Caco-2 (cell line): ENCODE measurements at regions not wholly inside any gene's neighbourhood (a gene's known extent, or its start where the extent isn't known, plus 50 kb on each side); places are given as distances from the start of the nearest gene placed in this dataset.

Experiments
- BruUV-seq: library from RNA; stranded (reverse); fragments of 400-500 nt; replicated peaks from 2 replicates; lab custom pipeline; 2021; lab: Mats Ljungman, UMichigan
- CTCF ChIA-PET: fragments of 300-600 bp; sonication (Branson Sonifier 250); formaldehyde crosslinking; loops from one replicate; lab custom pipeline; 2022; ENCODE audit warnings: antibody characterized with exemption; lab: Charles Lee
- POLR2A ChIA-PET: fragments of 300-600 bp; sonication (Branson Sonifier 250); formaldehyde crosslinking; loops from one replicate; lab custom pipeline; 2022; ENCODE audit warnings: antibody characterized with exemption; lab: Charles Lee
- DNase-seq, 2 experiments: peaks; one replicate each; pipeline versions ENCODE4 v3.0.0 to v3.0.0-alpha.2; 2020 to 2022
- H3K27me3 ChIP-seq: replicated peaks from 2 replicates; pipeline ENCODE4 v1.6.0; 2011; ENCODE audit warnings: low read length; ENCODE audit not compliant: control insufficient read depth, insufficient read depth
- H3K36me3 ChIP-seq: 2 replicates; pipeline ENCODE4 v1.5.1; 2011; ENCODE audit warnings: low read length; ENCODE audit not compliant: control insufficient read depth, insufficient read depth
- H3K4me1 ChIP-seq: fragments of 250-450 bp; sonication (Bioruptor Pico); 2 replicates; pipeline ENCODE4 v1.5.1; 2020; ENCODE audit warnings: mild to moderate bottlenecking
- H3K4me3 ChIP-seq: 2 replicates; pipeline ENCODE4 v1.5.1; 2011; ENCODE audit warnings: low read depth, mild to moderate bottlenecking, control low read depth, low read length
- H3K9me3 ChIP-seq: fragments of 250-450 bp; sonication (Bioruptor Pico); 2 replicates; pipeline ENCODE4 v1.5.1; 2020; ENCODE audit warnings: mild to moderate bottlenecking, moderate library complexity
- H3K27ac Mint-ChIP-seq: one replicate; pipeline ENCODE4 v1.8.0; 2022; ENCODE audit warnings: mixed read lengths; ENCODE audit not compliant: unreplicated experiment
- H3K27me3 Mint-ChIP-seq: one replicate; pipeline ENCODE4 v1.8.0; 2022; ENCODE audit warnings: mixed read lengths; ENCODE audit not compliant: insufficient read depth, unreplicated experiment
- H3K36me3 Mint-ChIP-seq: one replicate; pipeline ENCODE4 v1.8.0; 2022; ENCODE audit warnings: mild to moderate bottlenecking, mixed read lengths; ENCODE audit not compliant: insufficient read depth, unreplicated experiment
- H3K4me1 Mint-ChIP-seq: one replicate; pipeline ENCODE4 v1.8.0; 2022; ENCODE audit warnings: low read depth, mixed read lengths; ENCODE audit not compliant: unreplicated experiment
- H3K4me3 Mint-ChIP-seq: one replicate; pipeline ENCODE4 v1.8.0; 2022; ENCODE audit warnings: mild to moderate bottlenecking, moderate library complexity, mixed read lengths; ENCODE audit not compliant: unreplicated experiment
- H3K9me3 Mint-ChIP-seq: one replicate; pipeline ENCODE4 v1.8.0; 2022; ENCODE audit warnings: mixed read lengths; ENCODE audit not compliant: unreplicated experiment
- CTCF ChIP-seq, 2 experiments: fragments of 200-600 bp in 1 of 2; IDR thresholded peaks; 1 replicate in 1 of 2; 2 replicates in 1 of 2; pipeline versions ENCODE4 v1.5.1 to v1.8.0; 2011 to 2022; ENCODE audit warnings: antibody characterized with exemption in 1 of 2, control low read depth in 1 of 2, inconsistent platforms in 1 of 2, low read depth in 1 of 2, low read length in 1 of 2, mild to moderate bottlenecking in 1 of 2, moderate library complexity in 1 of 2; ENCODE audit not compliant: insufficient read depth in 1 of 2, severe bottlenecking in 1 of 2, unreplicated experiment in 1 of 2
- intact Hi-C: fragments of 100-400 bp; cut with micrococcal nuclease; formaldehyde crosslinking; loops from one replicate; pipeline ENCODE4 v1.10.0; 2022; ENCODE audit not compliant: unreplicated experiment

GRCh38 chr6:71204741-71205140 lies 83.9 kb upstream of the OGFRL1 start:
- intact Hi-C loops = no loop called here
- no peaks in the 10 kb centered on the region for H3K9me3 Mint-ChIP-seq
- no peak overlapping the region for H3K4me3 Mint-ChIP-seq
- H3K36me3 Mint-ChIP-seq = no peaks in the 10 kb centered on the region
- Histone ChIP-seq H3K9me3 (no peaks in the 10 kb centered on the region), H3K27me3 (no peaks in the 10 kb centered on the region), H3K4me1 (no peaks in the 10 kb centered on the region), H3K36me3 (no peaks in the 10 kb centered on the region), H3K4me3 (no peak overlapping the region)
- DNase-seq = no peak
- no peak for TF ChIP-seq CTCF (IDR thresholded peaks at IDR 0.05; ENCODE audit: insufficient read depth in 1 of 2, low read depth in 1 of 2, low read length in 1 of 2, severe bottlenecking in 1 of 2, unreplicated experiment in 1 of 2)
- peaks cover 4% of the 10 kb centered on the region for H3K27me3 Mint-ChIP-seq
- no peak overlapping the region for H3K27ac Mint-ChIP-seq
- ChIA-PET CTCF (no interaction called here), POLR2A (no interaction called here)
- no peaks in the 10 kb centered on the region for H3K4me1 Mint-ChIP-seq
- BruUV-seq = no TSS peak

- Mint-ChIP-seq H3K27me3 (peaks cover 4% of the 10 kb centered on the region), H3K4me1 (no peaks in the 10 kb centered on the region), H3K4me3 (no peak overlapping the region), H3K9me3 (no peaks in the 10 kb centered on the region), H3K36me3 (no peaks in the 10 kb centered on the region), H3K27ac (no peak overlapping the region)
- intact Hi-C loops = no loop called here
- no peaks in the 10 kb centered on the region for H3K4me1 ChIP-seq
- CTCF ChIA-PET = no interaction called here
- H3K9me3 ChIP-seq = no peaks in the 10 kb centered on the region
- no peak for TF ChIP-seq CTCF (IDR thresholded peaks at IDR 0.05; ENCODE audit: insufficient read depth in 1 of 2, low read depth in 1 of 2, low read length in 1 of 2, severe bottlenecking in 1 of 2, unreplicated experiment in 1 of 2)
- H3K4me3 ChIP-seq = no peak overlapping the region
- no peak for DNase-seq
- H3K36me3 ChIP-seq = no peaks in the 10 kb centered on the region
- BruUV-seq = no TSS peak
- H3K27me3 ChIP-seq = no peaks in the 10 kb centered on the region
- POLR2A ChIA-PET = no interaction called here
Measured at GRCh38 chr6:71205336-71205956, 83.2 kb upstream of the OGFRL1 start.

- Histone ChIP-seq H3K9me3 (no peaks in the 10 kb centered on the region), H3K4me1 (no peaks in the 10 kb centered on the region), H3K36me3 (no peaks in the 10 kb centered on the region), H3K4me3 (no peak overlapping the region), H3K27me3 (no peaks in the 10 kb centered on the region)
- no TSS peak for BruUV-seq
- CTCF ChIA-PET = no interaction called here
- no peaks in the 10 kb centered on the region for H3K9me3 Mint-ChIP-seq
- H3K4me1 Mint-ChIP-seq = no peaks in the 10 kb centered on the region
- POLR2A ChIA-PET = no interaction called here
- no peaks in the 10 kb centered on the region for H3K36me3 Mint-ChIP-seq
- H3K4me3 Mint-ChIP-seq = no peak overlapping the region
- no peak for DNase-seq
- no peak for TF ChIP-seq CTCF (IDR thresholded peaks at IDR 0.05; ENCODE audit: insufficient read depth in 1 of 2, low read depth in 1 of 2, low read length in 1 of 2, severe bottlenecking in 1 of 2, unreplicated experiment in 1 of 2)
- peaks cover 6% of the 10 kb centered on the region for H3K27me3 Mint-ChIP-seq
- intact Hi-C loops = no loop called here
- H3K27ac Mint-ChIP-seq = no peak overlapping the region
Measured at GRCh38 chr6:71206089-71206488, 82.5 kb upstream of the OGFRL1 start.
